ENCODE measurements at regions not wholly inside any gene's neighbourhood (a gene's known extent, or its start where the extent isn't known, plus 50 kb on each side); places are given as distances from the start of the nearest gene placed in this dataset.

DNA sequence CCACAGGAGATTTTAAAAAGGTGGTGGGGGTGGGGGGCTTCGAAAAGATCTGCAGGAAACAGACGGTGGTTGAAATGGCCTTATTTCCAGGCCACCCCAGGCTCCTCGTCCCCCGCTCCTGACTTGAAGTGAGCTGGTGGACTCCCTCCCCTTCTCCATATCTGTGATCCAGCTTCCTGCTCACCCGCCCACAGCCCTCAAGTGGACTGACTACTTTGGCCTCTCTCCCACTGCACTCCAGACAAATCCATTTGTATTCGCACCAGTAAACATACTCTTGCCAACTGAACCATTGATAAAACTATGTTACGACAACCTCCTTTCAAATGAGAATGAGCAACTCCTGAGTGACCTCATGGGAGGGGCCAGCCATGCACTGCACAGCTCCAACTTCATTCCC, 259.5 kb downstream of the COL4A1 start:
- Histone ChIP-seq H3K4me3 (no peak overlapping the region), H3F3A (replicated peaks; ENCODE audit: low read depth) (no peaks in the 10 kb centered on the region), H3K4me2 (no peak overlapping the region), H2AFZ (peak overlapping the region; percentile 76), H3K79me2 (replicated peaks; ENCODE audit: insufficient read depth) (no peaks in the 10 kb centered on the region), H3K27ac (ENCODE audit: low read depth) (no peak overlapping the region), H3K36me3 (ENCODE audit: insufficient read depth) (no peaks in the 10 kb centered on the region), H3K27me3 (ENCODE audit: insufficient read depth) (no peaks in the 10 kb centered on the region), H4K20me1 (replicated peaks; ENCODE audit: insufficient read depth) (no peaks in the 10 kb centered on the region), H3K4me1 (ENCODE audit: insufficient read depth) (peaks cover 6% of the 10 kb centered on the region; the same call in 1 of the 2 replicates), H3K9me2 (ENCODE audit: insufficient read depth) (no peaks in the 10 kb centered on the region)
- Mint-ChIP-seq H3K4me1 (peaks cover 28% of the 10 kb centered on the region), H3K36me3 (ENCODE audit: low read depth) (no peaks in the 10 kb centered on the region), H3K27me3 (ENCODE audit: insufficient read depth, low read depth, poor library complexity) (no peaks in the 10 kb centered on the region), H3K27ac (no peak overlapping the region), H3K4me3 (no peak overlapping the region), H3K9me3 (no peaks in the 10 kb centered on the region)
- no peak for TF ChIP-seq STAT1 (IDR thresholded peaks at IDR 0.05; ENCODE audit: unreplicated experiment)
- TF ChIP-seq CREB1 (CRISPR knock-in tag; IDR thresholded peaks at IDR 0.05; ENCODE audit: low read depth), result no peak
- TF ChIP-seq EZH2 (IDR thresholded peaks at IDR 0.05; ENCODE audit: low read depth, unreplicated experiment), result no peak
- no peak for TF ChIP-seq ZNF114 (CRISPR knock-in tag; IDR thresholded peaks at IDR 0.05)
- TF ChIP-seq JUNB (IDR thresholded peaks at IDR 0.05; ENCODE audit: unreplicated experiment), result no peak
- no peak for ATAC-seq
- no peak for DNase-seq (ENCODE audit: low spot score)

DNA sequence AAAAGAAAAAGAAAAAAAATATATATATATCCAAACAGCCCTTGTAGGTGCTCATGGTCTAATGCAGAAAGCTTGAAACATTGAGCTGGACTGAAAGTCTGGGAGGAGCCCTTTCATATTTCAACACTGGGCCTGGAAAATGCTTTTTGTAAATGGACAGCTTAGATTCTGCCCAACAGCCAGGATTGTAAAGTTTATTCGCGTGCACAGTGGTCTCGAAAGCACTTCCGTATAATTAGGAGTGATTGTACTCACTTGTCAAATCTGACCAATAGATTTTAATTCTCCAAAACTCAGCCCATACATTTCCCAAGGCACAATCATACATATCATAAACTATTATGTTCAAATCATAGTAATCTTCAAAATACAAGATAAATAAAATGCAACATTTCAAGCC, 260.1 kb downstream of the COL4A1 start:
- H3K4me1 ChIP-seq (ENCODE audit: insufficient read depth), result peaks cover 6% of the 10 kb centered on the region; the same call in 1 of the 2 replicates
- no peaks in the 10 kb centered on the region for H3K9me2 ChIP-seq (ENCODE audit: insufficient read depth)
- Mint-ChIP-seq H3K4me1 (peaks cover 28% of the 10 kb centered on the region), H3K27ac (no peak overlapping the region), H3K4me3 (no peak overlapping the region), H3K9me3 (no peaks in the 10 kb centered on the region), H3K27me3 (ENCODE audit: insufficient read depth, low read depth, poor library complexity) (no peaks in the 10 kb centered on the region), H3K36me3 (ENCODE audit: low read depth) (no peaks in the 10 kb centered on the region)
- DNase-seq (ENCODE audit: low spot score), result no peak
- H3K27ac ChIP-seq (ENCODE audit: low read depth), result no peak overlapping the region
- no peak for TF ChIP-seq ZNF331 (CRISPR knock-in tag; IDR thresholded peaks at IDR 0.05; ENCODE audit: low read depth)
- no peak for TF ChIP-seq STAT1 (IDR thresholded peaks at IDR 0.05; ENCODE audit: unreplicated experiment)
- TF ChIP-seq JUNB (IDR thresholded peaks at IDR 0.05; ENCODE audit: unreplicated experiment), result no peak
- H2AFZ ChIP-seq, result no peak overlapping the region
- no peaks in the 10 kb centered on the region for H3F3A ChIP-seq (replicated peaks; ENCODE audit: low read depth)
- no peaks in the 10 kb centered on the region for H4K20me1 ChIP-seq (replicated peaks; ENCODE audit: insufficient read depth)
- H3K4me3 ChIP-seq, result no peak overlapping the region
- ATAC-seq, result no peak
- H3K4me2 ChIP-seq, result no peak overlapping the region
- no peaks in the 10 kb centered on the region for H3K79me2 ChIP-seq (replicated peaks; ENCODE audit: insufficient read depth)
- no peaks in the 10 kb centered on the region for H3K36me3 ChIP-seq (ENCODE audit: insufficient read depth)
- no peaks in the 10 kb centered on the region for H3K27me3 ChIP-seq (ENCODE audit: insufficient read depth)

DNA sequence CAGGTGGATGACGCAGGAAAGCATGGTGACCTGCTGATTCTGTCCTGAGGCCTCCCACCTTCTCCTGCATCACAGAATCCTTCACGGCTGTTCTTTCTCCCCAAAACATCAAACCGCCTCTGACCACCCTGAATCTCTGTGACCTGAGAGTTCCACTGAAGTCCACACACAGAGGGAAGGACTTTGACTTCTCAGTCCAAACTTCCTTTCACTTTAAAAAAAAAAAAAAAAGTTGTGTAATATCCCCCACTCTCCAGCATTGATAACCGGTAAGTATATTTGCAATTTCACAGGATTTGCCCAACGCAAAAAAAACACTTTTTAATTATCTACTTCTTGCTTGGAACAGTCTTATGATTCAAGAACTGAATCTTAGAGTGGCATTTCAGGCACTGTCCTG, 259.5 kb upstream of the IRS2 start:
- no peak overlapping the region for H3K27ac Mint-ChIP-seq
- no peak overlapping the region for H3K4me2 ChIP-seq
- TF ChIP-seq, protein P1, sequence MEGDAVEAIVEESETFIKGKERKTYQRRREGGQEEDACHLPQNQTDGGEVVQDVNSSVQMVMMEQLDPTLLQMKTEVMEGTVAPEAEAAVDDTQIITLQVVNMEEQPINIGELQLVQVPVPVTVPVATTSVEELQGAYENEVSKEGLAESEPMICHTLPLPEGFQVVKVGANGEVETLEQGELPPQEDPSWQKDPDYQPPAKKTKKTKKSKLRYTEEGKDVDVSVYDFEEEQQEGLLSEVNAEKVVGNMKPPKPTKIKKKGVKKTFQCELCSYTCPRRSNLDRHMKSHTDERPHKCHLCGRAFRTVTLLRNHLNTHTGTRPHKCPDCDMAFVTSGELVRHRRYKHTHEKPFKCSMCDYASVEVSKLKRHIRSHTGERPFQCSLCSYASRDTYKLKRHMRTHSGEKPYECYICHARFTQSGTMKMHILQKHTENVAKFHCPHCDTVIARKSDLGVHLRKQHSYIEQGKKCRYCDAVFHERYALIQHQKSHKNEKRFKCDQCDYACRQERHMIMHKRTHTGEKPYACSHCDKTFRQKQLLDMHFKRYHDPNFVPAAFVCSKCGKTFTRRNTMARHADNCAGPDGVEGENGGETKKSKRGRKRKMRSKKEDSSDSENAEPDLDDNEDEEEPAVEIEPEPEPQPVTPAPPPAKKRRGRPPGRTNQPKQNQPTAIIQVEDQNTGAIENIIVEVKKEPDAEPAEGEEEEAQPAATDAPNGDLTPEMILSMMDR (conservative IDR thresholded peaks at IDR 0.05; ENCODE audit: low read depth in 2 of 2), result no peak
- TF ChIP-seq CREB1 (CRISPR knock-in tag; IDR thresholded peaks at IDR 0.05; ENCODE audit: low read depth) (no peak), ZNF331 (CRISPR knock-in tag; IDR thresholded peaks at IDR 0.05; ENCODE audit: low read depth) (no peak), JUNB (IDR thresholded peaks at IDR 0.05; ENCODE audit: unreplicated experiment) (no peak), STAT1 (IDR thresholded peaks at IDR 0.05; ENCODE audit: unreplicated experiment) (no peak), EZH2 (IDR thresholded peaks at IDR 0.05; ENCODE audit: low read depth, unreplicated experiment) (no peak), POLR2AphosphoS5 (IDR thresholded peaks at IDR 0.05; ENCODE audit: low read depth) (no peak), EZH2phosphoT487 (IDR thresholded peaks at IDR 0.05; ENCODE audit: unreplicated experiment) (no peak), ZNF114 (CRISPR knock-in tag; IDR thresholded peaks at IDR 0.05) (no peak)
- TF ChIP-seq, protein P2, sequence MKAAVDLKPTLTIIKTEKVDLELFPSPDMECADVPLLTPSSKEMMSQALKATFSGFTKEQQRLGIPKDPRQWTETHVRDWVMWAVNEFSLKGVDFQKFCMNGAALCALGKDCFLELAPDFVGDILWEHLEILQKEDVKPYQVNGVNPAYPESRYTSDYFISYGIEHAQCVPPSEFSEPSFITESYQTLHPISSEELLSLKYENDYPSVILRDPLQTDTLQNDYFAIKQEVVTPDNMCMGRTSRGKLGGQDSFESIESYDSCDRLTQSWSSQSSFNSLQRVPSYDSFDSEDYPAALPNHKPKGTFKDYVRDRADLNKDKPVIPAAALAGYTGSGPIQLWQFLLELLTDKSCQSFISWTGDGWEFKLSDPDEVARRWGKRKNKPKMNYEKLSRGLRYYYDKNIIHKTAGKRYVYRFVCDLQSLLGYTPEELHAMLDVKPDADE (IDR thresholded peaks at IDR 0.05), result no peak

More for the DNA sequence above, 259.5 kb upstream of the IRS2 start:
- H4K20me1 ChIP-seq (replicated peaks; ENCODE audit: insufficient read depth), result no peaks in the 10 kb centered on the region
- H3K4me1 ChIP-seq (ENCODE audit: insufficient read depth), result peaks cover 6% of the 10 kb centered on the region; the same call in 1 of the 2 replicates
- H3K4me1 Mint-ChIP-seq, result peaks cover 28% of the 10 kb centered on the region
- H3K27me3 Mint-ChIP-seq (ENCODE audit: insufficient read depth, low read depth, poor library complexity), result no peaks in the 10 kb centered on the region
- H3K79me2 ChIP-seq (replicated peaks; ENCODE audit: insufficient read depth), result no peaks in the 10 kb centered on the region
- no peaks in the 10 kb centered on the region for H3K27me3 ChIP-seq (ENCODE audit: insufficient read depth)
- H3K4me3 ChIP-seq, result no peak overlapping the region
- H3K4me3 Mint-ChIP-seq, result no peak overlapping the region
- no peaks in the 10 kb centered on the region for H3K9me2 ChIP-seq (ENCODE audit: insufficient read depth)
- H2AFZ ChIP-seq, result peak overlapping the region; percentile 28; the same call in 1 of the 2 replicates
- H3K27ac ChIP-seq (ENCODE audit: low read depth), result no peak overlapping the region
- DNase-seq (ENCODE audit: low spot score) (no peak), ATAC-seq (no peak)
- no peaks in the 10 kb centered on the region for H3F3A ChIP-seq (replicated peaks; ENCODE audit: low read depth)
- H3K36me3 Mint-ChIP-seq (ENCODE audit: low read depth), result no peaks in the 10 kb centered on the region
- peaks cover 2% of the 10 kb centered on the region; the same call in 2 of the 3 replicates for H3K9me3 Mint-ChIP-seq
- no peaks in the 10 kb centered on the region for H3K36me3 ChIP-seq (ENCODE audit: insufficient read depth)
